LNCaP clone FGC (cell line): ENCODE measurements at regions not wholly inside any gene's neighbourhood (a gene's known extent, or its start where the extent isn't known, plus 50 kb on each side); places are given as distances from the start of the nearest gene placed in this dataset.
"Not testable (repeated sequence)": the region's sequence is repeated elsewhere in the genome, so short reads cannot be mapped to it uniquely, and the experiment has no call there.

Experiments
- DNase-seq: peaks from one replicate; pipeline ENCODE4 v3.0.0-alpha.2; 2011; ENCODE audit warnings: low read depth
- H3K4me3 ChIP-seq: 2 replicates; pipeline ENCODE4 v1.5.1; 2011; ENCODE audit warnings: mild to moderate bottlenecking, low read depth, low read length, control low read depth
- TF ChIP-seq, protein P1 (sequence below): IDR thresholded peaks from 2 replicates; pipeline ENCODE4 v1.5.1; 2012; ENCODE audit warnings: mild to moderate bottlenecking; ENCODE audit not compliant: control insufficient read depth, insufficient read depth; ENCODE audit errors: extremely low read depth

DNA sequence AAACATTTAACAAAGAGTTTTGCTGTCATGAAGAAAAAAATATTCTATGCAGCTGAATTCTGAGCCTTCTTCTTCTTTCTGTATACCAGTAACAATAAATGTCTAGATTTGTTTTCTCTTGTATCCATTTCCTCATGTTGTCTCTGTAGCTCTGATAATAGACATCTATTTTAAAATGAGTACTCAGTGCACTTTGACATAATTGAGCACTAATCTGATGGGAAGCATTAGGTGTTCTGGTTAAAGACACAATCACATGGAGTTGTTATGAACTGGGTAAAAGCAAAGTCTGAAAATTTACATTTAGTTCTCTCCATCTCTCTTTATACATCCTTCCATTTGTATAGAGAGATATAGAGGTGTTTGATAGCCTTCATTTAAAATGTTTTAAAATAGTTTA is 230.0 kb downstream of the BCHE start:
- H3K4me3 ChIP-seq = no peak overlapping the region
- no peak for DNase-seq
- TF ChIP-seq, protein P1, sequence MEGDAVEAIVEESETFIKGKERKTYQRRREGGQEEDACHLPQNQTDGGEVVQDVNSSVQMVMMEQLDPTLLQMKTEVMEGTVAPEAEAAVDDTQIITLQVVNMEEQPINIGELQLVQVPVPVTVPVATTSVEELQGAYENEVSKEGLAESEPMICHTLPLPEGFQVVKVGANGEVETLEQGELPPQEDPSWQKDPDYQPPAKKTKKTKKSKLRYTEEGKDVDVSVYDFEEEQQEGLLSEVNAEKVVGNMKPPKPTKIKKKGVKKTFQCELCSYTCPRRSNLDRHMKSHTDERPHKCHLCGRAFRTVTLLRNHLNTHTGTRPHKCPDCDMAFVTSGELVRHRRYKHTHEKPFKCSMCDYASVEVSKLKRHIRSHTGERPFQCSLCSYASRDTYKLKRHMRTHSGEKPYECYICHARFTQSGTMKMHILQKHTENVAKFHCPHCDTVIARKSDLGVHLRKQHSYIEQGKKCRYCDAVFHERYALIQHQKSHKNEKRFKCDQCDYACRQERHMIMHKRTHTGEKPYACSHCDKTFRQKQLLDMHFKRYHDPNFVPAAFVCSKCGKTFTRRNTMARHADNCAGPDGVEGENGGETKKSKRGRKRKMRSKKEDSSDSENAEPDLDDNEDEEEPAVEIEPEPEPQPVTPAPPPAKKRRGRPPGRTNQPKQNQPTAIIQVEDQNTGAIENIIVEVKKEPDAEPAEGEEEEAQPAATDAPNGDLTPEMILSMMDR = no peak

DNA sequence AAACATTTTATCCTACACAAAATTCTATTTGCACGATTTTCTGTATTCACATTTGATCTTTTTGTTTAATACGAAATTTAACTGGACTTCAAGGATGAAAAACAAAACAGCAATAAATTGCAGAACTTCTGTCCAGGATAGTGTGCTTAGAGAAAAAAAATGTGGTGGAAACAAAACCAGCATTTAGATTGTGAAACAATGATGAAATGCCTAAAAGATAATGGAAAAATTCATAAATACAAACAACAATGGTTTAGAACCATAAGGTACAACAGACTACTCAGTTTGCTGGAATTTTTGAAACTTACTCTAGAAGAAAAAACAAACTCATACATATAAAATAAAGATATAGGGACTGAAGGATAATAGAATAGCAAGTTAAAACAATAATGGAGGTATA is 234.0 kb downstream of the BCHE start:
- H3K4me3 ChIP-seq = no peak overlapping the region
- TF ChIP-seq, protein P1 = no peak
- no peak for DNase-seq

DNA sequence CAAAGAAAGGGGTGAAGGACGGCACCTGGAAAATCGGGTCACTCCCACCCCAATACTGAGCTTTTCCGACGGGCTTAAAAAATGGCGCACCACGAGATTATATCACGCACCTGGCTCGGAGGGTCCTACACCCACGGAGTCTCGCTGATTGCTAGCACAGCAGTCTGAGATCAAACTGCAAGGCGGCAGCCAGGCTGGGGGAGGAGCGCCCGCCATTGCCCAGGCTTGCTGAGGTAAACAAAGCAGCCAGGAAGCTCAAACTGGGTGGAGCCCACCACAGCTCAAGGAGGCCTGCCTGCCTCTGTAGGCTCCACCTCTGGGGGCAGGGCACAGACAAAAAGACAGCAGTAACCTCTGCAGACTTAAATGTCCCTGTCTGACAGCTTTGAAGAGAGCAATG is 264.7 kb downstream of the BCHE start:
- H3K4me3 ChIP-seq, DNase-seq: not testable (repeated sequence)

DNA sequence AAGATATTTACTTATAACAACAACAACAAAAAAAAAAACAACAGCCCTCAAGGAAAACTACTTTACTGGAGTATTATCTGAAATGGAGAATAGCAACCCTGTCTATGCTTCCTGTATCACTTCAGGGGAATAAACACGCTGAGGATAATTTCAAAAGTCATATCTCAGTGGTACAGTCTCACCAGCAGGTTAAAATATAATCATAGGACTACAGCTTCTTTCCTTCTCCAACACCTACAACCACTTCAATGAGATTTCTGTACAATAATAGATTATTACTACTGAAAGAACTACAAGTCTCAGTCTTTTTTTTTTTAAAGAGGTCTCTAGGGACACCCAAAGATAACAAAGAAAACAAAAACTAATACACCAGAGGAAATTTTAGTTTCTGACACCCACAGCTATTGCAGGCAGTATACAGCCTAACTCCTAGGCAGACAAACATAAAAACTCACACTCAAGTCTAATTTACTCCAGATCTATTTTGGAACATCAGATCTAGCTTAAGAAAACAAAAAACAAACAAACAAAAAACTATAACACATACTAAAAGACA is 268.2 kb downstream of the BCHE start:
- DNase-seq = no peak
- no peak overlapping the region for H3K4me3 ChIP-seq
- TF ChIP-seq, protein P1 = no peak

DNA sequence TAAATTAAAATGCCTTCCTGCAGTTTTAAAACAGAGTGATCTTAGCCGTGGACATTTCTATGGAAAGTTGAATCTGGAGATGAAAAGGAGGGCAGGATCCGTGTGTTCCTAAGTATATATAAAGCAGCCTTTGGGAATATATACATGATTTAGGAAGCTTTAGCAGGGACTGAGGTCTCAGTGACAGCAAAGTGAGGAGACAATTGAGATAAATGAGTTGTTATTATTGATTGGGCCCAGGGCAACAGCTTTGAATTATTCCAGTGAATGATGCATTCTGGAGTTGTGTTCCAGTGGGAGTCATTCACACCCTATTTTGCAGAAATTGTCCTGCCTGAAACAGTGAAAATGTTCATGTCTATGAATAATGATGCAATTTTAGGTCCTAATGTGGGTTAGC is 281.4 kb downstream of the BCHE start:
- DNase-seq = no peak
- no peak overlapping the region for H3K4me3 ChIP-seq
- TF ChIP-seq, protein P1 = no peak

DNA sequence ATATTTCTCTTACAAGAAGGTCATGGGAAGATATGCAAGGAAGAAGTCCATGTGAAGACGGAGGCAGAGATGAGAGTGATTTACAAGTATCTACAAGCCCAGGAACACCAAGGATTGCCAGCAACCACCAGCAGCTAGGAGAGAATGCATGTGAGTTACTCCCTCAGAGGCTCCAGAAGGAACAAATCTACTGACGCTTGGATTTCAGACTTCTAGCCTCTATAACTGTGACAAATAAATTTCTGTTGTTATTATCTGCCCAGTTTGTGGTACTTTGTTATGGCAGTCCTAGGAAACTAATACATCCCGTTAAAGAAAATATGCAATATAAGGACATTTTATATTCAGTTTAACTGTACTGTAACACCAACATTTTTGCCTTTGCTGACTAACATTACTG is 283.9 kb downstream of the BCHE start:
- TF ChIP-seq, protein P1 = no peak
- no peak overlapping the region for H3K4me3 ChIP-seq
- no peak for DNase-seq

DNA sequence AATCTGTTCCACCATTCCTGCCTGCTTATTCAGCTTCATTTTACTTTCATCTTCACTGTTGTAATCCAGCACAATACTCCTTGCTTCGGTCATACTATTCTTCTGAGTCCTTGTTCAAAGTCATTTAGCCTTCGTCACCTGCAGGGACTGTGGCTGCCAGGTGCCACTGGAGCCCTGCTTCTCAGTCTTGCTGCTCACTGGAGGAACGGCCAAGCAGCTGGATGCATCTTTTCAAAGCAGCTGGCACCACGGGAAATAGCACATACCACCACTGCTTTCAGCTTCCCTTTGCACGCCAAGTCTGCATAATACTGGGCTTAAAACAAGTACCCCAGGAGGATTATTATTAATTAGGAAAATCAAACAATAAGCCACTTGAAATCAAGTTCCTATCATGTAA is 287.6 kb downstream of the BCHE start:
- no peak overlapping the region for H3K4me3 ChIP-seq
- DNase-seq = no peak
- TF ChIP-seq, protein P1 = no peak
